ENCODE measurements at regions not wholly inside any gene's neighbourhood (a gene's known extent, or its start where the extent isn't known, plus 50 kb on each side); places are given as distances from the start of the nearest gene placed in this dataset.
"Not testable (repeated sequence)": the region's sequence is repeated elsewhere in the genome, so short reads cannot be mapped to it uniquely, and the experiment has no call there.

GRCh38 chr4:3374667-3375066 is 67.1 kb upstream of the HGFAC start:
- TF ChIP-seq CTCF (IDR thresholded peaks at IDR 0.05) (no peak), POLR2A (IDR thresholded peaks at IDR 0.05) (no peak)
- WGBS, 4 donors = 92 to 98% (median 96%) methylated on average over 11 of the region's 11 CpGs
- no peaks in the 10 kb centered on the region for H3K9me3 ChIP-seq

GRCh38 chr4:3375688-3376087 is 66.1 kb upstream of the HGFAC start:
- peak in 2 of 5 donors; percentile 54 to 77 for DNase-seq

More at GRCh38 chr4:3374667-3375066, 67.1 kb upstream of the HGFAC start:
- peaks cover 0 to 44% (median 26%) of the 10 kb centered on the region in 12 donors for H3K4me1 ChIP-seq
- H3K27ac ChIP-seq = no peak overlapping the region
- DNase-seq (no peak), ATAC-seq (no peak)
- no peak overlapping the region for H3K4me3 ChIP-seq
- H3K27me3 ChIP-seq = no peaks in the 10 kb centered on the region
- intact Hi-C loops (cut with DNase I) = no loop called here
- H3K36me3 ChIP-seq = peaks cover 0 to 3% (median 0%) of the 10 kb centered on the region in 9 donors

DNA sequence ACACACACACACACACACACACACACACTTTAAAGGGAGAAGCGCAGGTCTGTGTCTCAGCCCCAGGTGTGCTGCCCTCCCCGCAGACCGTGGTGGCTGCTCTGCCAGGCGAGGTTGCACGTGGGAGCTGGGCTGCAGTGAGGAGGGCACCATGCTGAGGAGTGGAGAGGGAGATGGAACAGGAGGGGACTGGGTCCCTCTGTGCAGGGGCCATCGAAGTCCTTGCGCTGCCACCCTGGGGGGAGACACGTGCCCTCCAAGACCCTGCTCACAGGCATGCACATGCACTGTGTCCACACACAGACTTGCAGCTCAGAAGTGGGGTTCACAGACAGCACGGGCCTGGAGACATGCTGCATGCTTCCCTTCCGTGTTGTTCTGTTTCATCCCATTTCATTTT is 65.5 kb upstream of the HGFAC start:
- 91 to 97% (median 93%) methylated on average over 10 of the region's 10 CpGs for whole genome bisulfite sequencing, 4 donors
- ATAC-seq = no peak

More at GRCh38 chr4:3375688-3376087, 66.1 kb upstream of the HGFAC start:
- ATAC-seq = peak in 2 of 4 donors; percentile 38 to 44
- Histone ChIP-seq H3K4me1 (peaks cover 0 to 34% (median 17%) of the 10 kb centered on the region in 12 donors), H3K4me3 (no peak overlapping the region), H3K27ac (no peak overlapping the region), H3K9me3 (peaks cover 0 to 10% (median 0%) of the 10 kb centered on the region in 12 donors), H3K27me3 (no peaks in the 10 kb centered on the region), H3K36me3 (peaks cover 0 to 3% (median 0%) of the 10 kb centered on the region in 9 donors)
- WGBS, 4 donors = 48 to 67% (median 57%) methylated on average over 7 of the region's 7 CpGs
- intact Hi-C loops (cut with DNase I) = no loop called here
- TF ChIP-seq POLR2A (IDR thresholded peaks at IDR 0.05) = no peak
- TF ChIP-seq CTCF (IDR thresholded peaks at IDR 0.05) = no peak

DNA sequence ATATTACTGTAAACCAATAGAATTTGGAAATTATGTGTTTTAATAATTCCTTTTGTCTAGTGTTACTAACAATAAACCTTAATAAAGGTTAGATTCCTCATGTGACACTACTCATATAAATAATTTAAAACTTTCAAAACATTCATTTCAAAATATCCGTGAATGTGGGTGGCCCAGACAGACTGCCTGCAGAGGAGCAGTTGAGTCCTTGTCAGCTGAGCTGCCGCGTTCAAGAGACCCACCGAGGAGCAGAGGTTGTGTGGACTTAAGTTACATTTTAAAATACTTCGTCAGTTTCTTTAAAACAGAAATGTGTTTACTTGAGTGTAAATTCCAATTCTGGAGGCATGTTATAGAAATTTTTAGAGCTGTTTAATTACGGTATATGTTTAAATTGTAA is 64.2 kb upstream of the HGFAC start:
- no peak for DNase-seq
- H3K4me3 ChIP-seq = no peak overlapping the region
- 91 to 97% (median 96%) methylated on average over 6 of the region's 6 CpGs for WGBS, 4 donors
- no peak for TF ChIP-seq CTCF (IDR thresholded peaks at IDR 0.05)
- TF ChIP-seq POLR2A (IDR thresholded peaks at IDR 0.05) = no peak
- peaks cover 0 to 11% (median 0%) of the 10 kb centered on the region in 12 donors for H3K9me3 ChIP-seq
- no peaks in the 10 kb centered on the region for H3K27me3 ChIP-seq
- no peak overlapping the region for H3K27ac ChIP-seq
- H3K36me3 ChIP-seq = peaks cover 0 to 3% (median 0%) of the 10 kb centered on the region in 9 donors
- ATAC-seq = no peak
- intact Hi-C loops (cut with DNase I) = no loop called here
- H3K4me1 ChIP-seq = peaks cover 0 to 15% (median under 1%) of the 10 kb centered on the region in 12 donors

More for the DNA sequence above, 65.5 kb upstream of the HGFAC start:
- no peaks in the 10 kb centered on the region for H3K27me3 ChIP-seq
- peaks cover 0 to 3% (median 0%) of the 10 kb centered on the region in 9 donors for H3K36me3 ChIP-seq
- no peak for DNase-seq
- no peak overlapping the region for H3K27ac ChIP-seq
- peaks cover 0 to 28% (median 12%) of the 10 kb centered on the region in 12 donors for H3K4me1 ChIP-seq
- intact Hi-C loops (cut with DNase I) = no loop called here
- peaks cover 0 to 11% (median 0%) of the 10 kb centered on the region in 12 donors for H3K9me3 ChIP-seq
- TF ChIP-seq POLR2A (IDR thresholded peaks at IDR 0.05) (no peak), CTCF (IDR thresholded peaks at IDR 0.05) (no peak)
- no peak overlapping the region for H3K4me3 ChIP-seq

- DNase-seq; intact Hi-C loops (cut with DNase I); ATAC-seq; H3K27me3 ChIP-seq; H3K27ac ChIP-seq; H3K4me3 ChIP-seq; H3K36me3 ChIP-seq: not testable (repeated sequence)
- WGBS, 4 donors = 97 to 100% (median 99%) methylated on average over 3 of the region's 3 CpGs
- H3K4me1 ChIP-seq = peaks cover 0 to 10% (median 4%) of the 10 kb centered on the region in 12 donors
- H3K9me3 ChIP-seq = peaks cover 0 to 11% (median 0%) of the 10 kb centered on the region in 12 donors
Observed at GRCh38 chr4:3380336-3380735, 61.4 kb upstream of the HGFAC start.

DNA sequence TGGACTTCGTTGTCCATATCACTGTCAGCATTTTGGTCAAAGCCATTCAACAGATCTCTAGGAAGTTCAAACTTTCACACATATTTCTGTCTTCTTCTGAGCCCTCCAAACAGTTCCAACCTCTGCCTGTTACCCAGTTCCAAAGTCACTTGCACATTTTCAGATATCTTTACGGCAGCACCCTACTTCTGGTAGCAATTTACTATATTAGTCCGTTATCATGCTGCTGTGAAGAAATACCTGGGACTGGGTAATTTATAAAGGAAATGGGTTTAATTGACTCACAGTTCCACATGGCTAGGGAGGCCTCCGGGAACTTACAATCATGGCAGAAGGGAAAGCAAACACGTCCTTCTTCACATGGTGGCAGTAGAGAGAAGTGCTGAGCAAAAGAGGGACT is 60.6 kb upstream of the HGFAC start:
- H3K36me3 ChIP-seq; ATAC-seq; H3K4me3 ChIP-seq; H3K27ac ChIP-seq; DNase-seq; intact Hi-C loops (cut with DNase I); H3K27me3 ChIP-seq: not testable (repeated sequence)
- Histone ChIP-seq H3K4me1 (peaks cover 0 to 19% (median 9%) of the 10 kb centered on the region in 12 donors), H3K9me3 (peaks cover 0 to 11% (median 0%) of the 10 kb centered on the region in 12 donors)
- 78 to 90% (median 88%) methylated on average over 5 of the region's 5 CpGs for WGBS, 4 donors

All from heart left ventricle (tissue), 16 donors.